HepG2 (cell line): ENCODE measurements at regions not wholly inside any gene's neighbourhood (a gene's known extent, or its start where the extent isn't known, plus 50 kb on each side); places are given as distances from the start of the nearest gene placed in this dataset.
A peak's percentile ranks its signal among the peaks of the same experiment; 100 is the strongest.

ENCODE experiments used
- ETV5 ChIP-seq: IDR thresholded peaks from 2 replicates; pipeline ENCODE4 v1.6.1; 2018; ENCODE audit warnings: missing biosample characterization, missing genetic modification reagents, inconsistent platforms, borderline replicate concordance
- HBP1 ChIP-seq: IDR thresholded peaks from 2 replicates; pipeline ENCODE4 v1.6.1; 2016; ENCODE audit warnings: low read depth, control low read depth
- HHEX ChIP-seq: IDR thresholded peaks from 2 replicates; pipeline ENCODE4 v1.6.1; 2016; ENCODE audit warnings: control low read depth
- KDM1A ChIP-seq: IDR thresholded peaks from 2 replicates; pipeline ENCODE4 v1.6.1; 2016; ENCODE audit warnings: missing compliant biosample characterization
- KLF16 ChIP-seq, 2 experiments: sonication (generic) in 1 of 2; formaldehyde crosslinking in 1 of 2; IDR thresholded peaks; 2 replicates each; pipeline versions ENCODE4 v1.6.1 to v1.8.0; 2016 to 2023; ENCODE audit warnings: missing genetic modification reagents in 2 of 2, missing compliant biosample characterization in 1 of 2
- LCORL ChIP-seq, 2 experiments: fragments of 450-650 bp in 1 of 2; sonication (generic) in 1 of 2; formaldehyde crosslinking in 1 of 2; IDR thresholded peaks; 2 replicates each; pipeline versions ENCODE4 v1.5.0 to v1.6.1; 2017 to 2020; ENCODE audit warnings: antibody characterized with exemption in 1 of 2, missing genetic modification reagents in 1 of 2
- MATR3 ChIP-seq: sonication (generic); formaldehyde crosslinking; IDR thresholded peaks from 2 replicates; pipeline ENCODE4 v1.4.0; 2020; ENCODE audit warnings: missing genetic modification reagents
- MNT ChIP-seq: fragments of 450-650 bp; IDR thresholded peaks from 2 replicates; pipeline ENCODE4 v1.6.1; 2016
- PHF21A ChIP-seq: sonication (generic); formaldehyde crosslinking; IDR thresholded peaks from 2 replicates; pipeline ENCODE4 v1.5.0; 2020; ENCODE audit warnings: mild to moderate bottlenecking, missing genetic modification reagents
- PITX1 ChIP-seq: sonication (generic); formaldehyde crosslinking; IDR thresholded peaks from 2 replicates; pipeline ENCODE4 v1.5.1; 2020; ENCODE audit warnings: mild to moderate bottlenecking, missing genetic modification reagents
- RFXANK ChIP-seq: IDR thresholded peaks from 2 replicates; pipeline ENCODE4 v1.6.1; 2016
- SMARCE1 ChIP-seq: fragments of 450-650 bp; IDR thresholded peaks from 2 replicates; pipeline ENCODE4 v1.6.1; 2017; ENCODE audit warnings: borderline replicate concordance
- SRSF4 ChIP-seq: fragments of 200-400 bp; formaldehyde crosslinking; IDR thresholded peaks from one replicate; pipeline ENCODE4 v1.6.1; 2018; ENCODE audit warnings: mild to moderate bottlenecking, low read depth, low read length, moderate library complexity; ENCODE audit not compliant: poor library complexity, severe bottlenecking
- TBX2 ChIP-seq: sonication (generic); formaldehyde crosslinking; IDR thresholded peaks from 2 replicates; pipeline ENCODE4 v1.5.0; 2020; ENCODE audit warnings: missing genetic modification reagents, mild to moderate bottlenecking, borderline replicate concordance
- TFDP2 ChIP-seq: sonication (generic); formaldehyde crosslinking; IDR thresholded peaks from 2 replicates; pipeline ENCODE4 v1.4.0; 2020; ENCODE audit warnings: missing genetic modification reagents
- TSC22D2 ChIP-seq: sonication (generic); formaldehyde crosslinking; IDR thresholded peaks from 2 replicates; pipeline ENCODE4 v1.5.1; 2020; ENCODE audit warnings: missing genetic modification reagents, mild to moderate bottlenecking, borderline replicate concordance
- ZBTB14 ChIP-seq: sonication (generic); formaldehyde crosslinking; IDR thresholded peaks from 2 replicates; pipeline ENCODE4 v1.4.0; 2020; ENCODE audit warnings: missing genetic modification reagents
- ZBTB26 ChIP-seq: IDR thresholded peaks from 2 replicates; pipeline ENCODE4 v1.6.1; 2016; ENCODE audit warnings: missing compliant biosample characterization, missing genetic modification reagents, borderline replicate concordance
- ZIK1 ChIP-seq: sonication (generic); formaldehyde crosslinking; IDR thresholded peaks from 2 replicates; pipeline ENCODE4 v1.5.0; 2020; ENCODE audit warnings: mild to moderate bottlenecking, low read depth, missing genetic modification reagents, borderline replicate concordance
- ZNF317 ChIP-seq: sonication (generic); formaldehyde crosslinking; IDR thresholded peaks from 2 replicates; pipeline ENCODE4 v1.5.0; 2020; ENCODE audit warnings: mild to moderate bottlenecking, missing genetic modification reagents
- ZNF605 ChIP-seq: sonication (generic); formaldehyde crosslinking; IDR thresholded peaks from 2 replicates; pipeline ENCODE4 v1.8.0; 2022; ENCODE audit warnings: mild to moderate bottlenecking, missing genetic modification reagents
- ZNF749 ChIP-seq: sonication (generic); formaldehyde crosslinking; IDR thresholded peaks from 2 replicates; pipeline ENCODE4 v1.8.0; 2022; ENCODE audit warnings: mild to moderate bottlenecking, missing genetic modification reagents, moderate library complexity, borderline replicate concordance
- ZNF83 ChIP-seq: sonication (generic); formaldehyde crosslinking; IDR thresholded peaks from 2 replicates; pipeline ENCODE4 v1.4.0; 2020; ENCODE audit warnings: missing genetic modification reagents, mild to moderate bottlenecking, borderline replicate concordance
- ZNF841 ChIP-seq: sonication (generic); formaldehyde crosslinking; IDR thresholded peaks from 2 replicates; pipeline ENCODE4 v1.8.1; 2023; ENCODE audit warnings: missing genetic modification reagents, borderline replicate concordance

GRCh38 chr1:219331424-219331823, 157.7 kb downstream of the LYPLAL1 start (continued):
- TF ChIP-seq ZBTB14 (CRISPR knock-in tag), result no peak
- TF ChIP-seq KDM1A (CRISPR knock-in tag), result no peak
- TF ChIP-seq PITX1 (CRISPR knock-in tag), result no peak
- TF ChIP-seq ZNF749 (CRISPR knock-in tag), result no peak
- TF ChIP-seq ZBTB26 (CRISPR knock-in tag), result no peak
- TF ChIP-seq ZNF317 (CRISPR knock-in tag), result no peak
- TF ChIP-seq HBP1 (CRISPR knock-in tag), result no peak
- no peak for TF ChIP-seq LCORL (IDR thresholded peaks at IDR 0.05)
- TF ChIP-seq LCORL (CRISPR knock-in tag; IDR thresholded peaks at IDR 0.05), result no peak
- no peak for TF ChIP-seq KLF16 (CRISPR knock-in tag; IDR thresholded peaks at IDR 0.05)
- TF ChIP-seq ZIK1, result no peak
- TF ChIP-seq ZNF83 (CRISPR knock-in tag), result no peak
- no peak for TF ChIP-seq ZNF605 (CRISPR knock-in tag)
- peak; percentile 46; the same call in 1 of the 2 replicates for TF ChIP-seq ETV5 (CRISPR knock-in tag)
- TF ChIP-seq MATR3 (CRISPR knock-in tag), result no peak
- TF ChIP-seq SRSF4, result no peak
- peak; percentile 36; the same call in 1 of the 2 replicates for TF ChIP-seq HHEX (CRISPR knock-in tag)
- TF ChIP-seq SMARCE1, result no peak
- no peak for TF ChIP-seq PHF21A (CRISPR knock-in tag)
- no peak for TF ChIP-seq ZNF841 (CRISPR knock-in tag)
- no peak for TF ChIP-seq RFXANK (CRISPR knock-in tag)
- TF ChIP-seq MNT, result no peak
- no peak for TF ChIP-seq TSC22D2 (CRISPR knock-in tag)
- no peak for TF ChIP-seq TBX2 (CRISPR knock-in tag)
- no peak for TF ChIP-seq TFDP2 (CRISPR knock-in tag)
